ENCODE measurements at regions not wholly inside any gene's neighbourhood (a gene's known extent, or its start where the extent isn't known, plus 50 kb on each side); places are given as distances from the start of the nearest gene placed in this dataset.

DNA sequence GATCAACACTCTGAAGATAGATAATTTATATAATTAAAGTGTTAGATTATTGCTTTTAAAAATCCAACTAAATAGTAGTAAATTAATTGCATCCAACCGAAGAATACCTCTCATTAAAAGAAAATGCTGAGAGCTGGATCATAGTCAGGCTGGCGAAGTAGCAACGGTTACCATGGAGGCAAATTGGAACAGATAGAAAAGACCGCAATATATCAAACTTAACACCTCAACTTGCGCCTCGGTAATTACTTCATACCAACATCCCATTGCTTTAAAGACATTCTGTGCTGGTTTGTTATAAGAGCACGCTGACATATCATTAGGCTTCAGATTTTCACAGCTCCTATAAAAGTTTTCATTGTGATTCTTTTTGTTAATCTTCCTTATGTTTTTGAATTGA, 183.8 kb upstream of the ZC3H15 start:
- TF ChIP-seq, protein P1, sequence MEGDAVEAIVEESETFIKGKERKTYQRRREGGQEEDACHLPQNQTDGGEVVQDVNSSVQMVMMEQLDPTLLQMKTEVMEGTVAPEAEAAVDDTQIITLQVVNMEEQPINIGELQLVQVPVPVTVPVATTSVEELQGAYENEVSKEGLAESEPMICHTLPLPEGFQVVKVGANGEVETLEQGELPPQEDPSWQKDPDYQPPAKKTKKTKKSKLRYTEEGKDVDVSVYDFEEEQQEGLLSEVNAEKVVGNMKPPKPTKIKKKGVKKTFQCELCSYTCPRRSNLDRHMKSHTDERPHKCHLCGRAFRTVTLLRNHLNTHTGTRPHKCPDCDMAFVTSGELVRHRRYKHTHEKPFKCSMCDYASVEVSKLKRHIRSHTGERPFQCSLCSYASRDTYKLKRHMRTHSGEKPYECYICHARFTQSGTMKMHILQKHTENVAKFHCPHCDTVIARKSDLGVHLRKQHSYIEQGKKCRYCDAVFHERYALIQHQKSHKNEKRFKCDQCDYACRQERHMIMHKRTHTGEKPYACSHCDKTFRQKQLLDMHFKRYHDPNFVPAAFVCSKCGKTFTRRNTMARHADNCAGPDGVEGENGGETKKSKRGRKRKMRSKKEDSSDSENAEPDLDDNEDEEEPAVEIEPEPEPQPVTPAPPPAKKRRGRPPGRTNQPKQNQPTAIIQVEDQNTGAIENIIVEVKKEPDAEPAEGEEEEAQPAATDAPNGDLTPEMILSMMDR (IDR thresholded peaks at IDR 0.05), result no peak
- no peak for TF ChIP-seq TCF7L2 (IDR thresholded peaks at IDR 0.05; ENCODE audit: low read depth, low read length)
- TF ChIP-seq POLR2AphosphoS5 (IDR thresholded peaks at IDR 0.05; ENCODE audit: low read depth, low read length), result no peak
- TF ChIP-seq, protein P2, sequence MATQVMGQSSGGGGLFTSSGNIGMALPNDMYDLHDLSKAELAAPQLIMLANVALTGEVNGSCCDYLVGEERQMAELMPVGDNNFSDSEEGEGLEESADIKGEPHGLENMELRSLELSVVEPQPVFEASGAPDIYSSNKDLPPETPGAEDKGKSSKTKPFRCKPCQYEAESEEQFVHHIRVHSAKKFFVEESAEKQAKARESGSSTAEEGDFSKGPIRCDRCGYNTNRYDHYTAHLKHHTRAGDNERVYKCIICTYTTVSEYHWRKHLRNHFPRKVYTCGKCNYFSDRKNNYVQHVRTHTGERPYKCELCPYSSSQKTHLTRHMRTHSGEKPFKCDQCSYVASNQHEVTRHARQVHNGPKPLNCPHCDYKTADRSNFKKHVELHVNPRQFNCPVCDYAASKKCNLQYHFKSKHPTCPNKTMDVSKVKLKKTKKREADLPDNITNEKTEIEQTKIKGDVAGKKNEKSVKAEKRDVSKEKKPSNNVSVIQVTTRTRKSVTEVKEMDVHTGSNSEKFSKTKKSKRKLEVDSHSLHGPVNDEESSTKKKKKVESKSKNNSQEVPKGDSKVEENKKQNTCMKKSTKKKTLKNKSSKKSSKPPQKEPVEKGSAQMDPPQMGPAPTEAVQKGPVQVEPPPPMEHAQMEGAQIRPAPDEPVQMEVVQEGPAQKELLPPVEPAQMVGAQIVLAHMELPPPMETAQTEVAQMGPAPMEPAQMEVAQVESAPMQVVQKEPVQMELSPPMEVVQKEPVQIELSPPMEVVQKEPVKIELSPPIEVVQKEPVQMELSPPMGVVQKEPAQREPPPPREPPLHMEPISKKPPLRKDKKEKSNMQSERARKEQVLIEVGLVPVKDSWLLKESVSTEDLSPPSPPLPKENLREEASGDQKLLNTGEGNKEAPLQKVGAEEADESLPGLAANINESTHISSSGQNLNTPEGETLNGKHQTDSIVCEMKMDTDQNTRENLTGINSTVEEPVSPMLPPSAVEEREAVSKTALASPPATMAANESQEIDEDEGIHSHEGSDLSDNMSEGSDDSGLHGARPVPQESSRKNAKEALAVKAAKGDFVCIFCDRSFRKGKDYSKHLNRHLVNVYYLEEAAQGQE (IDR thresholded peaks at IDR 0.05; ENCODE audit: insufficient read depth in 1 of 2, low read depth in 2 of 2, low read length in 1 of 2), result no peak

Data from Panc1 (cell line).